ENCODE measurements at regions not wholly inside any gene's neighbourhood (a gene's known extent, or its start where the extent isn't known, plus 50 kb on each side); places are given as distances from the start of the nearest gene placed in this dataset.

GRCh38 chr3:68315546-68315945 lies 616.8 kb downstream of the TAFA4 start:
- FAIRE-seq, result no peak
- no peak for TF ChIP-seq POLR2A (IDR thresholded peaks at IDR 0.05; ENCODE audit: low read depth, low read length)

DNA sequence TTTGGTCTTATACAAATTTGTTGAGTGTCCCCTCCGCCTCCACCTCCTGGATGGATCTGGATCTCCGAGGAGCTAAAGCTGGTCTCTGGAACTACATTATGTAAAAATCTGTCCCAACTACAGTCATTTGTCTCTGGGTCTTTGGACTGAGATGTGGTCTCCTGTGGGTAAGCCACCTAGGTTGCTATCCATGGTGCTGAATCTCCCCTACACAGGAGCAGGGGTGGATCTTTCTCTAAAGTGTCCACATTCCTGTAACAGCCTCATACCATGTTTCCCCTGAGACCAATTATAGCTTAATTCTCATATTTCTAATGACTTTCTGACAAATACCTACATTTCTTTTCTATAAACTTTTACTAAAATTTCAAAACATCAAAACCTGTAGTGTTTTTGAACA lies 625.8 kb downstream of the TAFA4 start:
- DNase-seq (ENCODE audit: insufficient read length, low spot score), result no peak
- TF ChIP-seq POLR2A (IDR thresholded peaks at IDR 0.05; ENCODE audit: low read depth, low read length), result no peak
- no peak for FAIRE-seq

More at GRCh38 chr3:68315546-68315945, 616.8 kb downstream of the TAFA4 start:
- DNase-seq (ENCODE audit: insufficient read length, low spot score), result no peak

DNA sequence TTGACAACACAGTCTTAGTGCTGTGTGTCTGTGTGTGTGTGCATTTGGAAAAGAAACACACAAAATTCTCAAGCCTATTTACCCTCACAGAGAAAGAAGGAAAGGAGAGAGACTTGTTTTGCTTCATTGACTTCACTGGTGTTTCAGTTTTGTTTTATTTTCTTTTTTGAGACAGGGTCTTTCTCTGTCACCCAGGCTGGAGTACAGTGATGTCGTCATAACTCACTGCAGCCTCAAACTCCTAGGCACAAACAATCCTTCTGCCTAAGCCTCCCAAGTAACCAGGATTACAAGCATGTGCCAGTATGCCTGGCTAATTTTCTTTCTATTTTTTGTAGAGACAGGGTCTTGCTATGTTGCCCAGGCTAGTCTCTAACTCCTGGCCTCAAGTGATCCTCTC lies 636.9 kb downstream of the TAFA4 start:
- DNase-seq (ENCODE audit: insufficient read length, low spot score), result no peak
- FAIRE-seq, result no peak
- TF ChIP-seq POLR2A (IDR thresholded peaks at IDR 0.05; ENCODE audit: low read depth, low read length), result no peak

- no peak for DNase-seq (ENCODE audit: insufficient read length, low spot score)
- no peak for FAIRE-seq
- no peak for TF ChIP-seq POLR2A (IDR thresholded peaks at IDR 0.05; ENCODE audit: low read depth, low read length)
Observed at GRCh38 chr3:68290333-68290732, 635.9 kb upstream of the SUCLG2 start.

DNA sequence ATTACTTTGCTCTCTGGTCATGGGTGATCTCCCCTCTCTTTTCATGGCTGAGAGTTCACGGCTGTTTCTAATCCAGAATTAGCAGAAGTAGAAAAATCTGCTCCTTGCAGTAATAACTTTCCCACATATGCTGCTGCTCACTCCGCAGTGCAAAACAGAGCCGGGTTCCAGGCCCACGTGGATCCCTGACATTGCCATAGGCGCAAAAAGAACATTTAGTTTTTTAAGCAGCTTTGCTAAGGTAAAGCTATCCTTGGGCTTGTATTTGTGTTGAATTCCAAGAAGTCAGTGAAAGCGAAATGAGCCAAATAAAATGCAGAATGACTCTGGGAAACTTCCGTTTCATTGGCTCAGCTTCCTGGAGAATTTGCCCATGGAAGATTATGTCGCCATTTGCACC lies 633.7 kb upstream of the SUCLG2 start:
- TF ChIP-seq POLR2A (IDR thresholded peaks at IDR 0.05; ENCODE audit: low read depth, low read length), result no peak
- no peak for DNase-seq (ENCODE audit: insufficient read length, low spot score)
- no peak for FAIRE-seq

GRCh38 chr3:68287101-68287500 lies 632.7 kb upstream of the SUCLG2 start:
- no peak for FAIRE-seq

DNA sequence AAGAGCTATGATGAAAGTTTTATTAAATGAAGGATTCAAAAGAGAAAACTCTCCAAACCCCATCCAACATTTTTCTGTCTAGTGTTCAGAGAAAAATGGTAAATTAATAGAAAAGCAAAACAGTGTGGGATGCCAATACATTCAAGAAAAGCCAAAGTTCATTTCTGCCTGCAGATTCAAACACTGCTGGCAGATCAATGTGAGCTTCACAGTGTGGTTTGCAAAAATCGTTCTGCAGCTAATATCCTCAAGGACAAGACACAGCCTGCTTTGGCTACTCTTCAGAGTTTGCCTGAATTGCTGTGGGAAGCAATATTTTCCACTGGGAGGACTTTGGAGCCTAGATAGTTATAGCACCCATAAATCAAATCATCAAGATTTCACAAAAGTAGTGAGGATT lies 619.9 kb upstream of the SUCLG2 start:
- DNase-seq (ENCODE audit: insufficient read length, low spot score) (no peak), FAIRE-seq (no peak)
- no peak for TF ChIP-seq POLR2A (IDR thresholded peaks at IDR 0.05; ENCODE audit: low read depth, low read length)

More at GRCh38 chr3:68287101-68287500, 632.7 kb upstream of the SUCLG2 start:
- no peak for DNase-seq (ENCODE audit: insufficient read length, low spot score)
- no peak for TF ChIP-seq POLR2A (IDR thresholded peaks at IDR 0.05; ENCODE audit: low read depth, low read length)

- FAIRE-seq, result no peak
- no peak for TF ChIP-seq POLR2A (IDR thresholded peaks at IDR 0.05; ENCODE audit: low read depth, low read length)
Observed at GRCh38 chr3:68271145-68271544, 616.7 kb upstream of the SUCLG2 start.

GRCh38 chr3:68256635-68257223 lies 602.3 kb upstream of the SUCLG2 start:
- TF ChIP-seq POLR2A (IDR thresholded peaks at IDR 0.05; ENCODE audit: low read depth, low read length), result no peak
- FAIRE-seq (no peak), DNase-seq (ENCODE audit: insufficient read length, low spot score) (no peak)

More at GRCh38 chr3:68271145-68271544, 616.7 kb upstream of the SUCLG2 start:
- no peak for DNase-seq (ENCODE audit: insufficient read length, low spot score)

- no peak for FAIRE-seq
- DNase-seq (ENCODE audit: insufficient read length, low spot score), result no peak
- no peak for TF ChIP-seq POLR2A (IDR thresholded peaks at IDR 0.05; ENCODE audit: low read depth, low read length)
Observed at GRCh38 chr3:68249265-68249664, 594.9 kb upstream of the SUCLG2 start.

DNA sequence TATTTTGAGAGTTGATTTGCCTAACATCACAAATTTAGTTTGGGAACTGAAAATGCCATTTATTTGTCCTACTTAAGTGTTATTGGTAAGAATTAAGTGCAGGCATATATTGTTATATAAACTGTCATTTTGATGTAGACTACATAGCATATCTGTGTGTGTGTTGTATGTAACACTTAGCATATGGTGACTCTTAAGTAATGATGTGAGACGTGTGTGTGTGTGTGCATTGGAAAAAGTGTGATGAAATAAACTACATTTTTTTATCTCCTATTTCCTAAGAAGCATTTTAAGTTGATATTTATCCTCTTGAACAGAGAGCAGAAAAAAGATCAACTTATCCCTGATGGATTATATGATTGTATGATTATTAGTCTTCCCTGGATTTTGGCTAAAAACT lies 588.2 kb upstream of the SUCLG2 start:
- no peak for TF ChIP-seq POLR2A (IDR thresholded peaks at IDR 0.05; ENCODE audit: low read depth, low read length)
- DNase-seq (ENCODE audit: insufficient read length, low spot score) (no peak), FAIRE-seq (no peak)

DNA sequence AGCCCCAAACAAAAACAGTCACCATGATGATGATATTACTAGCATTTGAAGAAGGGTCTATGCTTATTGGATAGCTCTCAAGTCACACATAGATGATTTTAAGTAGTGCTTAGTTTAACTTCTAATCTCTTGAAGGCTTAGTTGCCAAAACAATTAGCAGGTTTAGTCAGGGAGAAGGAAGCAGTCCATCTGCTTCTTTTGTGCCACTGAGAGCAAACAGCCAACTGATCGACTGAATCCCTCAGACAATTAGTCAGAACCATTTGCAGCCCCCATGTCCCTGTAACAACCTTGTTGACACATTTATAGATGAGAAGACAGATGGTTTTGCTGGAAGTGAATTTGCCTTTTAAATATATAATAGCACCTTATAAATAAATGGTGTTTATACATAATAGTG lies 585.1 kb upstream of the SUCLG2 start:
- FAIRE-seq (no peak), DNase-seq (ENCODE audit: insufficient read length, low spot score) (no peak)
- TF ChIP-seq POLR2A (IDR thresholded peaks at IDR 0.05; ENCODE audit: low read depth, low read length), result no peak

GRCh38 chr3:68234076-68234780 lies 579.8 kb upstream of the SUCLG2 start:
- FAIRE-seq (no peak), DNase-seq (ENCODE audit: insufficient read length, low spot score) (no peak)
- TF ChIP-seq POLR2A (IDR thresholded peaks at IDR 0.05; ENCODE audit: low read depth, low read length), result no peak

DNA sequence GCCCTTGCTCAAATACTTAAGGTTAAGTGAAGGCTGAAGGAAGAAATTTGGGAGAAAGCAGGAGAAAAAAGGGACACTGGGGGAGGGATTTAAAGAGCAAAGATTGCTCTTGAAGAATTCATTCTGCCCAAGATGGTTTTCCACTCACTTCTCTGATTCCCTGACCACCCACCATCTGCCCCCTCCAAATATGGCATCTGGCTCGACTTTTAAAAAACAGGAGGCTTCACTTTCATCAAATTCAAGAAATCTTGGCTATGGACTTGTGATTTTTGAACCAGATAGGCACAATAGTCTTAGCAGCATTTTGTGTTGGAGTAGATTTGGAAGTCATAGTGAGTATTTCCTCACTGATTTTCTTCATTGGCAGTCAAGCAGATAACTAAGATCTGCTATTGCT lies 574.4 kb upstream of the SUCLG2 start:
- no peak for DNase-seq (ENCODE audit: insufficient read length, low spot score)

GRCh38 chr3:68220832-68221231 lies 566.4 kb upstream of the SUCLG2 start:
- FAIRE-seq (no peak), DNase-seq (ENCODE audit: insufficient read length, low spot score) (no peak)
- TF ChIP-seq POLR2A (IDR thresholded peaks at IDR 0.05; ENCODE audit: low read depth, low read length), result no peak

More for the DNA sequence above, 574.4 kb upstream of the SUCLG2 start:
- no peak for FAIRE-seq
- no peak for TF ChIP-seq POLR2A (IDR thresholded peaks at IDR 0.05; ENCODE audit: low read depth, low read length)
